ENCODE measurements at regions not wholly inside any gene's neighbourhood (a gene's known extent, or its start where the extent isn't known, plus 50 kb on each side); places are given as distances from the start of the nearest gene placed in this dataset.

- intact Hi-C loops (cut with DNase I) = no loop called here
- DNase-seq (no peak), ATAC-seq (ENCODE audit: poor library complexity) (no peak)
Measured at GRCh38 chr3:159855599-159856346, 132.9 kb upstream of the IL12A start.

- intact Hi-C loops (cut with DNase I) = no loop called here
- ATAC-seq (ENCODE audit: poor library complexity) (peak; percentile 40), DNase-seq (no peak)
Measured at GRCh38 chr3:159856590-159857104, 132.0 kb upstream of the IL12A start.

GRCh38 chr3:159857840-159858239, 130.8 kb upstream of the IL12A start:
- DNase-seq (no peak), ATAC-seq (ENCODE audit: poor library complexity) (peak; percentile 71)
- intact Hi-C loops (cut with DNase I) = no loop called here

- DNase-seq (no peak), ATAC-seq (ENCODE audit: poor library complexity) (peak; percentile 6)
- intact Hi-C loops (cut with DNase I) = no loop called here
Measured at GRCh38 chr3:159858650-159859049, 130.0 kb upstream of the IL12A start.

GRCh38 chr3:159859424-159859823, 129.2 kb upstream of the IL12A start:
- intact Hi-C loops (cut with DNase I) = no loop called here
- DNase-seq (no peak), ATAC-seq (ENCODE audit: poor library complexity) (no peak)

GRCh38 chr3:159859836-159860235, 128.8 kb upstream of the IL12A start:
- no peak for DNase-seq
- intact Hi-C loops (cut with DNase I) = no loop called here
- ATAC-seq (ENCODE audit: poor library complexity) = no peak

GRCh38 chr3:159860269-159861116, 128.1 kb upstream of the IL12A start:
- DNase-seq = no peak
- intact Hi-C loops (cut with DNase I) = no loop called here
- ATAC-seq (ENCODE audit: poor library complexity) = no peak

- ATAC-seq (ENCODE audit: poor library complexity) = no peak
- intact Hi-C loops (cut with DNase I) = no loop called here
- DNase-seq = no peak
Measured at GRCh38 chr3:159861369-159861987, 127.2 kb upstream of the IL12A start.

- ATAC-seq (ENCODE audit: poor library complexity) (no peak), DNase-seq (no peak)
- intact Hi-C loops (cut with DNase I) = no loop called here
Measured at GRCh38 chr3:159865041-159865579, 123.5 kb upstream of the IL12A start.

GRCh38 chr3:159866201-159866746, 122.4 kb upstream of the IL12A start:
- peak; percentile 48 for ATAC-seq (ENCODE audit: poor library complexity)
- intact Hi-C loops (cut with DNase I) = no loop called here
- no peak for DNase-seq

GRCh38 chr3:159867372-159867771, 121.3 kb upstream of the IL12A start:
- intact Hi-C loops (cut with DNase I) = no loop called here
- ATAC-seq (ENCODE audit: poor library complexity) (no peak), DNase-seq (no peak)

GRCh38 chr3:159870723-159871122, 117.9 kb upstream of the IL12A start:
- DNase-seq = no peak
- intact Hi-C loops (cut with DNase I) = no loop called here
- no peak for ATAC-seq (ENCODE audit: poor library complexity)

GRCh38 chr3:159872374-159873109, 116.1 kb upstream of the IL12A start:
- DNase-seq (no peak), ATAC-seq (ENCODE audit: poor library complexity) (peak; percentile 49)
- intact Hi-C loops (cut with DNase I) = no loop called here

GRCh38 chr3:159875116-159875515, 113.5 kb upstream of the IL12A start:
- intact Hi-C loops (cut with DNase I) = no loop called here
- DNase-seq = no peak
- ATAC-seq (ENCODE audit: poor library complexity) = no peak

- no peak for DNase-seq
- no peak for ATAC-seq (ENCODE audit: poor library complexity)
- intact Hi-C loops (cut with DNase I) = no loop called here
Measured at GRCh38 chr3:159877924-159878323, 110.7 kb upstream of the IL12A start.

- ATAC-seq (ENCODE audit: poor library complexity) (no peak), DNase-seq (no peak)
- intact Hi-C loops (cut with DNase I) = no loop called here
Measured at GRCh38 chr3:159879146-159879545, 109.5 kb upstream of the IL12A start.

- DNase-seq = no peak
- ATAC-seq (ENCODE audit: poor library complexity) = no peak
- intact Hi-C loops (cut with DNase I) = no loop called here
Measured at GRCh38 chr3:159879598-159879997, 109.0 kb upstream of the IL12A start.

GRCh38 chr3:159881208-159881607, 107.4 kb upstream of the IL12A start:
- DNase-seq (no peak), ATAC-seq (ENCODE audit: poor library complexity) (no peak)
- intact Hi-C loops (cut with DNase I) = no loop called here
